GM23248 (cell line): ENCODE measurements at regions not wholly inside any gene's neighbourhood (a gene's known extent, or its start where the extent isn't known, plus 50 kb on each side); places are given as distances from the start of the nearest gene placed in this dataset.

Experiments
- EZH2 ChIP-seq: fragments of 200-600 bp; sonication (generic); IDR thresholded peaks from 2 replicates; pipeline ENCODE4 v1.6.1; 2018; ENCODE audit warnings: antibody characterized with exemption, mild to moderate bottlenecking; ENCODE audit not compliant: insufficient read depth, poor library complexity, severe bottlenecking
- EZH2phosphoT487 ChIP-seq: fragments of 200-600 bp; sonication (generic); IDR thresholded peaks from 2 replicates; pipeline ENCODE4 v1.6.1; 2018; ENCODE audit warnings: antibody characterized with exemption, moderate library complexity, mild to moderate bottlenecking, low read depth; ENCODE audit not compliant: insufficient read depth

- no peak for TF ChIP-seq EZH2
- TF ChIP-seq EZH2phosphoT487: no peak
These were observed 120.9 kb upstream of the ATP2B1 start for GRCh38 chr12:89829434-89829975.
